ENCODE measurements at regions not wholly inside any gene's neighbourhood (a gene's known extent, or its start where the extent isn't known, plus 50 kb on each side); places are given as distances from the start of the nearest gene placed in this dataset.

DNA sequence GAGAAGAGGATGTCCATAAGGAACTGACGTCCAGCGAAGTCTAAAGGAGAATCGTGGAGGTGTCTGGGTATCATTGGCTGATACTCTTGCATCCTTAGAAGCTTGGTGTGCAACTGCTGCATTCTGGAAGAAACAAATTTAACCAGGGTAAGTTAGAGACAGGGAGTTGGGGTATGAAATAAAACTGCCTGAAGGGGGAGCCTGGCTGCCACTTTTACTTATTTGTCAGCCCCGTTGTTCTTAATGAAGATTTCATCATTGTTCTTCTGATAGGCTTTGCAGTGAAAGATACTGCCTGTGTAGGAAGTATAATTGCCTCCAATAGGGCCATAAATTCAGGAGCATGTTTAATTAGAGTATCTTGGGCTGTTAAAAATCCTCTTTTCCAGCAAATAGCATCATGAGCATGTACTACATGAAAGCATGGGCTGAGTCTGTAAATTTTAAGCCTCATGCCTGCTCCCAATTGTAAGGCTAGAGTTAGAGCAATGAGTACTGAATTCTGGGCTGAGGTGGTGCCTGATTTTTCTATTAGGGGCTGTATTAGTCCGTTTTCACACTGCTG lies 1264.5 kb upstream of the ACO1 start:
- H3K27ac ChIP-seq (ENCODE audit: low read depth, low read length), result no peak overlapping the region
- no peak overlapping the region for H3K9ac ChIP-seq (replicated peaks in 1 of 4; ENCODE audit: extremely low read depth in 1 of 4, low read depth in 3 of 4, low read length in 3 of 4)
- H2BK15ac ChIP-seq (ENCODE audit: low read length), result no peak overlapping the region
- DNase-seq (ENCODE audit: low read depth in 1 of 2, low spot score in 2 of 2) (peak in 1 of 2 experiments; percentile 13), FAIRE-seq (no peak)
- no peak overlapping the region for H4K8ac ChIP-seq (ENCODE audit: extremely low read depth, insufficient read depth, low read length)
- no peak overlapping the region for H3K14ac ChIP-seq (ENCODE audit: insufficient read length)
- H3K4me1 ChIP-seq (replicated peaks in 1 of 4; ENCODE audit: control insufficient read depth in 3 of 4, insufficient read depth in 4 of 4, low read length in 3 of 4), result no peaks in the 10 kb centered on the region
- no peaks in the 10 kb centered on the region for H3K79me1 ChIP-seq (ENCODE audit: low read depth, low read length)
- no peak overlapping the region for H4K91ac ChIP-seq (replicated peaks; ENCODE audit: insufficient read length, low read length)
- no peak overlapping the region for H2AK5ac ChIP-seq (ENCODE audit: low read depth, low read length)
- no peak overlapping the region for H3K23ac ChIP-seq (ENCODE audit: insufficient read length)
- no peaks in the 10 kb centered on the region for H3K23me2 ChIP-seq (ENCODE audit: low read depth, low read length)
- H3K18ac ChIP-seq (ENCODE audit: extremely low read depth, low read length), result no peak overlapping the region
- no peaks in the 10 kb centered on the region for H3K36me3 ChIP-seq (ENCODE audit: control insufficient read depth in 2 of 4, insufficient read depth in 4 of 4, low read length in 3 of 4)
- H3K4ac ChIP-seq (replicated peaks; ENCODE audit: insufficient read length, low read depth, low read length), result no peak overlapping the region
- H3K9me3 ChIP-seq (ENCODE audit: insufficient read depth in 2 of 2, low read depth in 1 of 2, low read length in 1 of 2), result 0 out of 4 replicates have a peak, but pooled peaks cover 0 to 6% of the 10 kb centered on the region in 2 experiments
- no peaks in the 10 kb centered on the region for H3K27me3 ChIP-seq (replicated peaks in 1 of 4; ENCODE audit: control insufficient read depth in 3 of 4, extremely low read depth in 1 of 4, insufficient read depth in 3 of 4, low read length in 3 of 4)
- H2BK12ac ChIP-seq (ENCODE audit: low read depth, low read length), result no peak overlapping the region
- no peak overlapping the region for H2BK20ac ChIP-seq (ENCODE audit: low read length)
- H2BK120ac ChIP-seq (replicated peaks; ENCODE audit: low read depth, low read length), result no peak overlapping the region
- no peaks in the 10 kb centered on the region for H3K79me2 ChIP-seq (ENCODE audit: control insufficient read depth in 1 of 2, insufficient read depth in 2 of 2, low read length in 2 of 2)
- no peak overlapping the region for H3K56ac ChIP-seq (replicated peaks; ENCODE audit: insufficient read length, low read depth, low read length)
- TF ChIP-seq RAD21 (IDR thresholded peaks at IDR 0.05 in 1 of 2, conservative IDR thresholded peaks at IDR 0.05 in 1 of 2; ENCODE audit: low read depth in 2 of 2, low read length in 2 of 2) (peak; percentile 71 to 77), BACH1 (IDR thresholded peaks at IDR 0.05; ENCODE audit: low read length) (no peak)
- TF ChIP-seq, protein P1, sequence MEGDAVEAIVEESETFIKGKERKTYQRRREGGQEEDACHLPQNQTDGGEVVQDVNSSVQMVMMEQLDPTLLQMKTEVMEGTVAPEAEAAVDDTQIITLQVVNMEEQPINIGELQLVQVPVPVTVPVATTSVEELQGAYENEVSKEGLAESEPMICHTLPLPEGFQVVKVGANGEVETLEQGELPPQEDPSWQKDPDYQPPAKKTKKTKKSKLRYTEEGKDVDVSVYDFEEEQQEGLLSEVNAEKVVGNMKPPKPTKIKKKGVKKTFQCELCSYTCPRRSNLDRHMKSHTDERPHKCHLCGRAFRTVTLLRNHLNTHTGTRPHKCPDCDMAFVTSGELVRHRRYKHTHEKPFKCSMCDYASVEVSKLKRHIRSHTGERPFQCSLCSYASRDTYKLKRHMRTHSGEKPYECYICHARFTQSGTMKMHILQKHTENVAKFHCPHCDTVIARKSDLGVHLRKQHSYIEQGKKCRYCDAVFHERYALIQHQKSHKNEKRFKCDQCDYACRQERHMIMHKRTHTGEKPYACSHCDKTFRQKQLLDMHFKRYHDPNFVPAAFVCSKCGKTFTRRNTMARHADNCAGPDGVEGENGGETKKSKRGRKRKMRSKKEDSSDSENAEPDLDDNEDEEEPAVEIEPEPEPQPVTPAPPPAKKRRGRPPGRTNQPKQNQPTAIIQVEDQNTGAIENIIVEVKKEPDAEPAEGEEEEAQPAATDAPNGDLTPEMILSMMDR (IDR thresholded peaks at IDR 0.05; ENCODE audit: control extremely low read depth in 1 of 3, insufficient read depth in 1 of 3, low read depth in 1 of 3, low read length in 3 of 3), result peak in 2 of 3 experiments; percentile 42 to 52; a peak in 2 of 4 replicates
- no peak overlapping the region for H3K4me2 ChIP-seq (ENCODE audit: insufficient read depth in 1 of 2, low read depth in 2 of 2, low read length in 2 of 2)
- H2AFZ ChIP-seq (ENCODE audit: low read length), result no peak overlapping the region
- H4K5ac ChIP-seq (ENCODE audit: insufficient read length, low read depth, low read length), result no peak overlapping the region
- no peaks in the 10 kb centered on the region for H4K20me1 ChIP-seq (replicated peaks in 1 of 2; ENCODE audit: control insufficient read depth in 1 of 2, insufficient read depth in 2 of 2, low read length in 2 of 2)
- no peak overlapping the region for H3K4me3 ChIP-seq (ENCODE audit: extremely low read depth in 1 of 4, insufficient read depth in 2 of 4, low read depth in 3 of 4, low read length in 4 of 4)
- ChIA-PET POLR2A (ENCODE audit: partially characterized antibody) (no interaction called here), CTCF (ENCODE audit: partially characterized antibody) (interaction anchor here (0.9 to 2.1 kb wide), 7 partner anchors 7 to 681 kb away, joined by 3 to 6 read pairs (median 4); no protein-coding TSS in a partner anchor)
- 61% methylated on average over 5 of the region's 5 CpGs; no CpG with 5 or more reads in 1 of the 2 experiments for WGBS, 2 experiments (ENCODE audit: extremely low coverage in 1 of 2, insufficient coverage in 1 of 2, insufficient read length in 1 of 2, insufficient replicate concordance in 2 of 2, low coverage in 1 of 2, low lambda C conversion rate in 2 of 2, missing lambda C conversion rate in 1 of 2)
- no peak overlapping the region for H2BK5ac ChIP-seq (ENCODE audit: low read depth, low read length)
